Naive B cell (primary cell): ENCODE measurements at regions not wholly inside any gene's neighbourhood (a gene's known extent, or its start where the extent isn't known, plus 50 kb on each side); places are given as distances from the start of the nearest gene placed in this dataset.
"Not testable (repeated sequence)": the region's sequence is repeated elsewhere in the genome, so short reads cannot be mapped to it uniquely, and the experiment has no call there.

Experiments used
- ATAC-seq, 2 donors: fragments of 150-1000 bp; cut with Tn5 transposase; 2 replicates each; pipeline ENCODE4 v1.10.0; 2021; ENCODE audit warnings: low read depth in 2 of 2, mild to moderate bottlenecking in 2 of 2, moderate library complexity in 2 of 2
- DNase-seq: peaks from one replicate; pipeline ENCODE4 v3.0.0; 2022
- H3K27ac Mint-ChIP-seq, 6 donors: one replicate each; pipeline ENCODE4 v1.8.0; 2020 to 2022; ENCODE audit warnings: mild to moderate bottlenecking in 6 of 6, mixed read lengths in 6 of 6, moderate library complexity in 5 of 6, inconsistent platforms in 2 of 6
- H3K27me3 Mint-ChIP-seq, 3 donors: one replicate each; pipeline ENCODE4 v1.8.0; 2021 to 2022; ENCODE audit warnings: mixed read lengths in 3 of 3, mild to moderate bottlenecking in 1 of 3
- H3K36me3 Mint-ChIP-seq, 2 donors: one replicate each; pipeline ENCODE4 v1.8.0; 2020 to 2022; ENCODE audit warnings: mixed read lengths in 2 of 2, inconsistent platforms in 1 of 2, mild to moderate bottlenecking in 1 of 2
- H3K4me1 Mint-ChIP-seq, 3 donors: one replicate each; pipeline ENCODE4 v1.8.0; 2020 to 2022; ENCODE audit warnings: mixed read lengths in 3 of 3, inconsistent platforms in 1 of 3, mild to moderate bottlenecking in 1 of 3, moderate library complexity in 1 of 3
- H3K4me3 Mint-ChIP-seq, 8 donors: one replicate each; pipeline ENCODE4 v1.8.0; 2020 to 2022; ENCODE audit warnings: mild to moderate bottlenecking in 8 of 8, mixed read lengths in 8 of 8, moderate library complexity in 8 of 8, inconsistent platforms in 2 of 8
- H3K9me3 Mint-ChIP-seq, 7 donors: one replicate each; pipeline ENCODE4 v1.8.0; 2020 to 2022; ENCODE audit warnings: mixed read lengths in 7 of 7, mild to moderate bottlenecking in 5 of 7, inconsistent platforms in 2 of 7, moderate library complexity in 1 of 7

- H3K4me1 Mint-ChIP-seq, H3K9me3 Mint-ChIP-seq, DNase-seq, H3K4me3 Mint-ChIP-seq, ATAC-seq, H3K36me3 Mint-ChIP-seq: not testable (repeated sequence)
- Mint-ChIP-seq H3K27me3 (peaks cover 3 to 54% (median 33%) of the 10 kb centered on the region in 3 donors), H3K27ac (peak overlapping the region in 1 of 6 donors; percentile 51)
Measured at GRCh38 chr11:10947935-10948334, 90.1 kb upstream of the ZBED5 start.

GRCh38 chr11:10946072-10946471 lies 88.2 kb upstream of the ZBED5 start:
- Mint-ChIP-seq H3K9me3 (peaks cover 0 to 7% (median 3%) of the 10 kb centered on the region in 7 donors), H3K4me1 (no peaks in the 10 kb centered on the region), H3K36me3 (no peaks in the 10 kb centered on the region), H3K27ac (no peak overlapping the region), H3K4me3 (no peak overlapping the region), H3K27me3 (peaks cover 0 to 41% (median 24%) of the 10 kb centered on the region in 3 donors)
- no peak for ATAC-seq
- no peak for DNase-seq

- H3K4me1 Mint-ChIP-seq: no peaks in the 10 kb centered on the region
- ATAC-seq (no peak), DNase-seq (no peak)
- H3K4me3 Mint-ChIP-seq: no peak overlapping the region
- H3K27me3 Mint-ChIP-seq: peaks cover 0 to 32% (median 15%) of the 10 kb centered on the region in 3 donors
- H3K9me3 Mint-ChIP-seq: peaks cover 0 to 7% (median 5%) of the 10 kb centered on the region in 7 donors
- H3K36me3 Mint-ChIP-seq: no peaks in the 10 kb centered on the region
- H3K27ac Mint-ChIP-seq: no peak overlapping the region
Measured at GRCh38 chr11:10945196-10945595, 87.3 kb upstream of the ZBED5 start.

- H3K27me3 Mint-ChIP-seq: peaks cover 0 to 20% (median 3%) of the 10 kb centered on the region in 3 donors
- no peaks in the 10 kb centered on the region for H3K4me1 Mint-ChIP-seq
- no peaks in the 10 kb centered on the region for H3K36me3 Mint-ChIP-seq
- DNase-seq: no peak
- H3K4me3 Mint-ChIP-seq: no peak overlapping the region
- no peak for ATAC-seq
- H3K9me3 Mint-ChIP-seq: peaks cover 0 to 5% (median 0%) of the 10 kb centered on the region in 7 donors
- no peak overlapping the region for H3K27ac Mint-ChIP-seq
Measured at GRCh38 chr11:10943968-10944367, 86.1 kb upstream of the ZBED5 start.

GRCh38 chr11:10942620-10943019 lies 84.8 kb upstream of the ZBED5 start:
- H3K4me1 Mint-ChIP-seq: no peaks in the 10 kb centered on the region
- H3K36me3 Mint-ChIP-seq: no peaks in the 10 kb centered on the region
- ATAC-seq (no peak), DNase-seq (no peak)
- H3K27me3 Mint-ChIP-seq: peaks cover 0 to 12% (median 0%) of the 10 kb centered on the region in 3 donors
- H3K9me3 Mint-ChIP-seq: peaks cover 0 to 3% (median 0%) of the 10 kb centered on the region in 7 donors
- no peak overlapping the region for H3K4me3 Mint-ChIP-seq
- no peak overlapping the region for H3K27ac Mint-ChIP-seq

- Mint-ChIP-seq H3K36me3 (no peaks in the 10 kb centered on the region), H3K4me3 (peak overlapping the region in 1 of 8 donors; percentile 12), H3K27ac (no peak overlapping the region), H3K4me1 (no peaks in the 10 kb centered on the region), H3K27me3 (peaks cover 0 to 6% (median 0%) of the 10 kb centered on the region in 3 donors), H3K9me3 (peaks cover 0 to 2% (median 0%) of the 10 kb centered on the region in 7 donors)
- ATAC-seq: no peak
- DNase-seq: no peak
Measured at GRCh38 chr11:10941871-10942270, 84.0 kb upstream of the ZBED5 start.

GRCh38 chr11:10941414-10941813 lies 83.6 kb upstream of the ZBED5 start:
- Mint-ChIP-seq H3K27ac (no peak overlapping the region), H3K9me3 (peaks cover 0 to 2% (median 0%) of the 10 kb centered on the region in 7 donors), H3K27me3 (peaks cover 0 to 6% (median 0%) of the 10 kb centered on the region in 3 donors), H3K4me3 (no peak overlapping the region), H3K4me1 (no peaks in the 10 kb centered on the region), H3K36me3 (no peaks in the 10 kb centered on the region)
- DNase-seq: no peak
- no peak for ATAC-seq

- H3K9me3 Mint-ChIP-seq: peaks cover 0 to 2% (median 0%) of the 10 kb centered on the region in 7 donors
- no peak overlapping the region for H3K27ac Mint-ChIP-seq
- no peaks in the 10 kb centered on the region for H3K36me3 Mint-ChIP-seq
- ATAC-seq (no peak), DNase-seq (no peak)
- peaks cover 0 to 6% (median 0%) of the 10 kb centered on the region in 3 donors for H3K27me3 Mint-ChIP-seq
- no peak overlapping the region for H3K4me3 Mint-ChIP-seq
- peaks cover 4 to 13% (median 8%) of the 10 kb centered on the region in 3 donors for H3K4me1 Mint-ChIP-seq
Measured at GRCh38 chr11:10938650-10939387, 81.0 kb upstream of the ZBED5 start.

GRCh38 chr11:10938231-10938630 lies 80.4 kb upstream of the ZBED5 start:
- no peak overlapping the region for H3K27ac Mint-ChIP-seq
- H3K9me3 Mint-ChIP-seq: peaks cover 0 to 2% (median 0%) of the 10 kb centered on the region in 7 donors
- no peak overlapping the region for H3K4me3 Mint-ChIP-seq
- H3K36me3 Mint-ChIP-seq: no peaks in the 10 kb centered on the region
- peaks cover 3 to 9% (median 5%) of the 10 kb centered on the region in 3 donors for H3K27me3 Mint-ChIP-seq
- peaks cover 6 to 16% (median 12%) of the 10 kb centered on the region in 3 donors for H3K4me1 Mint-ChIP-seq
- ATAC-seq: no peak
- no peak for DNase-seq

GRCh38 chr11:10937385-10937771 lies 79.5 kb upstream of the ZBED5 start:
- H3K27me3 Mint-ChIP-seq: peaks cover 5 to 17% (median 9%) of the 10 kb centered on the region in 3 donors
- peaks cover 0 to 2% (median 0%) of the 10 kb centered on the region in 7 donors for H3K9me3 Mint-ChIP-seq
- H3K4me3 Mint-ChIP-seq: no peak overlapping the region

GRCh38 chr11:10936626-10937384 lies 79.0 kb upstream of the ZBED5 start:
- Mint-ChIP-seq H3K4me3 (no peak overlapping the region), H3K36me3 (no peaks in the 10 kb centered on the region), H3K27me3 (peaks cover 5 to 21% (median 12%) of the 10 kb centered on the region in 3 donors), H3K27ac (peak overlapping the region in 1 of 6 donors; percentile 52), H3K4me1 (peaks cover 7 to 16% (median 12%) of the 10 kb centered on the region in 3 donors), H3K9me3 (peaks cover 0 to 2% (median 0%) of the 10 kb centered on the region in 7 donors)
- DNase-seq (no peak), ATAC-seq (no peak)

More at GRCh38 chr11:10937385-10937771, 79.5 kb upstream of the ZBED5 start:
- peaks cover 6 to 16% (median 12%) of the 10 kb centered on the region in 3 donors for H3K4me1 Mint-ChIP-seq
- no peak for ATAC-seq
- no peaks in the 10 kb centered on the region for H3K36me3 Mint-ChIP-seq
- peak overlapping the region in 1 of 6 donors; percentile 9 for H3K27ac Mint-ChIP-seq
- DNase-seq: no peak

- ATAC-seq (no peak), DNase-seq (no peak)
- Mint-ChIP-seq H3K36me3 (no peaks in the 10 kb centered on the region), H3K9me3 (no peaks in the 10 kb centered on the region), H3K27ac (peak overlapping the region in 1 of 6 donors; percentile 47), H3K4me1 (peaks cover 13 to 23% (median 21%) of the 10 kb centered on the region in 3 donors), H3K4me3 (peak overlapping the region in 5 of 8 donors; percentile 2 to 92 (median 78)), H3K27me3 (peaks cover 10 to 35% (median 20%) of the 10 kb centered on the region in 3 donors)
Measured at GRCh38 chr11:10935015-10935559, 77.2 kb upstream of the ZBED5 start.

- no peak for DNase-seq
- H3K9me3 Mint-ChIP-seq: peaks cover 0 to 1% (median 0%) of the 10 kb centered on the region in 7 donors
- H3K36me3 Mint-ChIP-seq: no peaks in the 10 kb centered on the region
- H3K27ac Mint-ChIP-seq: no peak overlapping the region
- H3K4me3 Mint-ChIP-seq: peak overlapping the region; percentile 78 to 95 (median 92)
- peaks cover 10 to 38% (median 20%) of the 10 kb centered on the region in 3 donors for H3K27me3 Mint-ChIP-seq
- peak; percentile 1 to 10 for ATAC-seq
- H3K4me1 Mint-ChIP-seq: peaks cover 13 to 23% (median 21%) of the 10 kb centered on the region in 3 donors
Measured at GRCh38 chr11:10934293-10934860, 76.5 kb upstream of the ZBED5 start.
